ENCODE measurements at regions not wholly inside any gene's neighbourhood (a gene's known extent, or its start where the extent isn't known, plus 50 kb on each side); places are given as distances from the start of the nearest gene placed in this dataset.

DNA sequence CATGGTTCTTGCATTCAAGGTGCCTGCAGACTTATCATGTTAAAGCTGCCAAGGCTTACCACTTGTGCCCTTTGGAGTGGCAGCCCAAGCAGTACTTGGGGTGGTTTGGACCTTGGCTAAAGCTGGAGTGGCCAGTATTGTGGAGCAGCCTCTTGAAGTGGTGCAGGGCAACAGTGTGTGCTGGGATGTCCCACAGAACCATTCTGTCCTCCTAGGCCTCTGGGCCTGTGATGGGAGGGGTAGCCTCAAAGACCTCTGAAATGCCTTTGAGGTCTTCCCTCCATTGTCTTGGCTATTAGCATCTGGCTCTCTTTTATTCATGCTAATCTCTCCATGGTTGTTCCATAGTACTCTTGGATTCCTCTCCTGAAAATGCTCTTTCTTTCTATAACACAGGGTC is 78.2 kb upstream of the SLC24A4 start:
- TF ChIP-seq, protein P1, sequence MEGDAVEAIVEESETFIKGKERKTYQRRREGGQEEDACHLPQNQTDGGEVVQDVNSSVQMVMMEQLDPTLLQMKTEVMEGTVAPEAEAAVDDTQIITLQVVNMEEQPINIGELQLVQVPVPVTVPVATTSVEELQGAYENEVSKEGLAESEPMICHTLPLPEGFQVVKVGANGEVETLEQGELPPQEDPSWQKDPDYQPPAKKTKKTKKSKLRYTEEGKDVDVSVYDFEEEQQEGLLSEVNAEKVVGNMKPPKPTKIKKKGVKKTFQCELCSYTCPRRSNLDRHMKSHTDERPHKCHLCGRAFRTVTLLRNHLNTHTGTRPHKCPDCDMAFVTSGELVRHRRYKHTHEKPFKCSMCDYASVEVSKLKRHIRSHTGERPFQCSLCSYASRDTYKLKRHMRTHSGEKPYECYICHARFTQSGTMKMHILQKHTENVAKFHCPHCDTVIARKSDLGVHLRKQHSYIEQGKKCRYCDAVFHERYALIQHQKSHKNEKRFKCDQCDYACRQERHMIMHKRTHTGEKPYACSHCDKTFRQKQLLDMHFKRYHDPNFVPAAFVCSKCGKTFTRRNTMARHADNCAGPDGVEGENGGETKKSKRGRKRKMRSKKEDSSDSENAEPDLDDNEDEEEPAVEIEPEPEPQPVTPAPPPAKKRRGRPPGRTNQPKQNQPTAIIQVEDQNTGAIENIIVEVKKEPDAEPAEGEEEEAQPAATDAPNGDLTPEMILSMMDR (IDR thresholded peaks at IDR 0.05; ENCODE audit: low read depth, low read length), result no peak
- TF ChIP-seq, protein P2, sequence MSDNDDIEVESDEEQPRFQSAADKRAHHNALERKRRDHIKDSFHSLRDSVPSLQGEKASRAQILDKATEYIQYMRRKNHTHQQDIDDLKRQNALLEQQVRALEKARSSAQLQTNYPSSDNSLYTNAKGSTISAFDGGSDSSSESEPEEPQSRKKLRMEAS (IDR thresholded peaks at IDR 0.05; ENCODE audit: low read depth, low read length), result no peak
- TF ChIP-seq POLR2A (IDR thresholded peaks at IDR 0.05; ENCODE audit: extremely low read depth, insufficient read length), result no peak
- no peak for TF ChIP-seq MYC (IDR thresholded peaks at IDR 0.05; ENCODE audit: low read depth, low read length)

All from NB4 (cell line).